MM.1S (cell line): ENCODE measurements at regions not wholly inside any gene's neighbourhood (a gene's known extent, or its start where the extent isn't known, plus 50 kb on each side); places are given as distances from the start of the nearest gene placed in this dataset.

ENCODE experiments used
- DNase-seq: peaks from one replicate; pipeline ENCODE4 v3.0.0-alpha.2; 2015
- H2AFZ ChIP-seq: fragments of 300-600 bp; sonication (generic); 2 replicates; pipeline ENCODE4 v1.6.0; 2016; ENCODE audit warnings: antibody characterized with exemption, low read length
- H3F3A ChIP-seq: fragments of 300-600 bp; sonication (generic); 2 replicates; pipeline ENCODE4 v1.6.1; 2016; ENCODE audit warnings: mild to moderate bottlenecking, antibody characterized with exemption, low read length, moderate library complexity, mixed read lengths; ENCODE audit not compliant: insufficient read depth
- H3K27ac ChIP-seq: fragments of 300-600 bp; sonication (generic); 2 replicates; pipeline ENCODE4 v1.5.1; 2016; ENCODE audit warnings: mild to moderate bottlenecking, low read length
- H3K27me3 ChIP-seq: fragments of 300-600 bp; sonication (generic); replicated peaks from 2 replicates; pipeline ENCODE4 v1.6.0; 2016; ENCODE audit warnings: low read length; ENCODE audit not compliant: insufficient read depth
- H3K36me3 ChIP-seq: fragments of 300-600 bp; sonication (generic); replicated peaks from 2 replicates; pipeline ENCODE4 v1.6.1; 2016; ENCODE audit warnings: mild to moderate bottlenecking, low read length, mixed read lengths; ENCODE audit not compliant: insufficient read depth
- H3K4me1 ChIP-seq: fragments of 300-600 bp; sonication (generic); 2 replicates; pipeline ENCODE4 v1.6.1; 2016; ENCODE audit warnings: low read length, mixed read lengths
- H3K4me2 ChIP-seq: fragments of 300-600 bp; sonication (generic); 2 replicates; pipeline ENCODE4 v1.6.0; 2016; ENCODE audit warnings: low read depth, low read length
- H3K4me3 ChIP-seq: fragments of 300-600 bp; sonication (generic); 2 replicates; pipeline ENCODE4 v1.5.1; 2016; ENCODE audit warnings: low read length, mixed read lengths
- H3K79me2 ChIP-seq: fragments of 300-600 bp; sonication (generic); 2 replicates; pipeline ENCODE4 v1.6.1; 2016; ENCODE audit warnings: mixed run types, low read length, mixed read lengths
- H3K9ac ChIP-seq: fragments of 300-600 bp; sonication (generic); 2 replicates; pipeline ENCODE4 v1.6.1; 2016; ENCODE audit warnings: low read length, mixed read lengths
- H3K9me2 ChIP-seq: fragments of 300-600 bp; sonication (generic); replicated peaks from 2 replicates; pipeline ENCODE4 v1.6.1; 2016; ENCODE audit warnings: mild to moderate bottlenecking, low read length, mixed read lengths; ENCODE audit not compliant: insufficient read depth
- H3K9me3 ChIP-seq: fragments of 300-600 bp; sonication (generic); replicated peaks from 2 replicates; pipeline ENCODE4 v1.6.1; 2016; ENCODE audit warnings: mild to moderate bottlenecking, low read length, mixed read lengths; ENCODE audit not compliant: insufficient read depth
- H4K20me1 ChIP-seq: fragments of 300-600 bp; sonication (generic); 2 replicates; pipeline ENCODE4 v1.6.1; 2016; ENCODE audit warnings: mild to moderate bottlenecking, low read length, moderate library complexity, mixed read lengths; ENCODE audit not compliant: insufficient read depth
- EZH2 ChIP-seq: fragments of 300-600 bp; sonication (generic); optimal IDR thresholded peaks from 2 replicates; pipeline ENCODE3; 2017; ENCODE audit warnings: low read depth, mild to moderate bottlenecking, antibody characterized with exemption, low read length, mixed read lengths
- EZH2phosphoT487 ChIP-seq: fragments of 300-600 bp; sonication (generic); IDR thresholded peaks from 2 replicates; pipeline ENCODE4 v1.6.1; 2018; ENCODE audit warnings: antibody characterized with exemption, low read length
- TF ChIP-seq, protein P1 (sequence below): fragments of 300-600 bp; sonication (generic); IDR thresholded peaks from 2 replicates; pipeline ENCODE4 v1.5.1; 2016; ENCODE audit warnings: antibody characterized with exemption, low read length, mixed read lengths

DNA sequence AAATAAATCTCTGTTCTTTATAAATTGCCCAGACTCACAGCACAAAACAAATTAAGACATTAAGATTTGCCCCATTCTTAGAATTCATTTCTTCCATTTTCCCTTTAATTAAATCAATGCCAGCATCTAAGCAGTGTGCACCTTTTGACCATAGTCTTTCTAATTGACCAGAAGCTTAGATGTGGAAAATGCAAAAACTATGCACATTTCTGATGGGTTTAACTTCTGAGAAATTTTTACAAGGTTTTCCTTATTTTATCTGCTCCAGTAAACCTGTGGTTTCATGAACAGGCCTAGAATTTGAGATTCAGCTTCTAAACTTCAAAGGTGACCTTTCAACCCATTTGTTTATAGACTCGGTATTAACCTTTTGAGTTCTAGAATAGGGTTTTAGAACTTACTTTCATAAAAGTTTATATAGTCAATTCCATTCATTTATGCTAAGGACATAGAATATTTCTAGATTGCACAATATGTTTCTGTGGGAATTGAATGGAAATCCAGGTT, 437.8 kb upstream of the HSF2 start:
- Histone ChIP-seq H3K9ac (no peak overlapping the region), H3K9me2 (no peaks in the 10 kb centered on the region), H3K4me1 (no peaks in the 10 kb centered on the region), H3K4me2 (no peak overlapping the region), H3K27me3 (no peaks in the 10 kb centered on the region), H3K79me2 (no peaks in the 10 kb centered on the region), H3K36me3 (no peaks in the 10 kb centered on the region), H4K20me1 (no peaks in the 10 kb centered on the region), H2AFZ (no peak overlapping the region), H3K9me3 (no peaks in the 10 kb centered on the region), H3F3A (no peaks in the 10 kb centered on the region), H3K27ac (no peak overlapping the region), H3K4me3 (no peak overlapping the region)
- TF ChIP-seq EZH2phosphoT487 (no peak), EZH2 (no peak)
- TF ChIP-seq, protein P1, sequence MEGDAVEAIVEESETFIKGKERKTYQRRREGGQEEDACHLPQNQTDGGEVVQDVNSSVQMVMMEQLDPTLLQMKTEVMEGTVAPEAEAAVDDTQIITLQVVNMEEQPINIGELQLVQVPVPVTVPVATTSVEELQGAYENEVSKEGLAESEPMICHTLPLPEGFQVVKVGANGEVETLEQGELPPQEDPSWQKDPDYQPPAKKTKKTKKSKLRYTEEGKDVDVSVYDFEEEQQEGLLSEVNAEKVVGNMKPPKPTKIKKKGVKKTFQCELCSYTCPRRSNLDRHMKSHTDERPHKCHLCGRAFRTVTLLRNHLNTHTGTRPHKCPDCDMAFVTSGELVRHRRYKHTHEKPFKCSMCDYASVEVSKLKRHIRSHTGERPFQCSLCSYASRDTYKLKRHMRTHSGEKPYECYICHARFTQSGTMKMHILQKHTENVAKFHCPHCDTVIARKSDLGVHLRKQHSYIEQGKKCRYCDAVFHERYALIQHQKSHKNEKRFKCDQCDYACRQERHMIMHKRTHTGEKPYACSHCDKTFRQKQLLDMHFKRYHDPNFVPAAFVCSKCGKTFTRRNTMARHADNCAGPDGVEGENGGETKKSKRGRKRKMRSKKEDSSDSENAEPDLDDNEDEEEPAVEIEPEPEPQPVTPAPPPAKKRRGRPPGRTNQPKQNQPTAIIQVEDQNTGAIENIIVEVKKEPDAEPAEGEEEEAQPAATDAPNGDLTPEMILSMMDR = no peak
- DNase-seq = no peak

DNA sequence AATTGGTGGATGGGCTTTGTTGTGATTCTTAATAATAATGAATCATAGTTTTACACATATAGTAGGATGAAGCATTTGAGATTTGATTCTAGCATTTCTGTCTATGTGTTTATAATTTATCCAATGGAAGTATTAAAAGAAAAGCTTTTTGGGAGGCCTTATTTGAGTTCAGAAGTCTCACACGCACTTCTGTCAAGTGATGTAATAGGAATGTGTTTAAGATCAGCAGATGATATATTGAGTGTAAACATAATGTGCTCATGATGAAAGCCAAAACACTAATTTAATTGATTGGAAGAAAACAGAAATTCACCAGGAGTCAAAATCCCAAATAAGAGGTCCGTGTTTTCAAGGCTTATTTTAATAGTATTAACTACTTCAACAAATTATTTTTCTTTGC, 435.6 kb upstream of the HSF2 start:
- Histone ChIP-seq H4K20me1 (no peaks in the 10 kb centered on the region), H3F3A (no peaks in the 10 kb centered on the region), H3K4me2 (no peak overlapping the region), H2AFZ (no peak overlapping the region), H3K36me3 (no peaks in the 10 kb centered on the region), H3K9me3 (no peaks in the 10 kb centered on the region), H3K79me2 (no peaks in the 10 kb centered on the region), H3K9ac (no peak overlapping the region), H3K9me2 (no peaks in the 10 kb centered on the region), H3K4me3 (no peak overlapping the region), H3K4me1 (no peaks in the 10 kb centered on the region), H3K27ac (no peak overlapping the region), H3K27me3 (no peaks in the 10 kb centered on the region)
- TF ChIP-seq, protein P1 = no peak
- TF ChIP-seq EZH2phosphoT487 (no peak), EZH2 (no peak)
- no peak for DNase-seq

DNA sequence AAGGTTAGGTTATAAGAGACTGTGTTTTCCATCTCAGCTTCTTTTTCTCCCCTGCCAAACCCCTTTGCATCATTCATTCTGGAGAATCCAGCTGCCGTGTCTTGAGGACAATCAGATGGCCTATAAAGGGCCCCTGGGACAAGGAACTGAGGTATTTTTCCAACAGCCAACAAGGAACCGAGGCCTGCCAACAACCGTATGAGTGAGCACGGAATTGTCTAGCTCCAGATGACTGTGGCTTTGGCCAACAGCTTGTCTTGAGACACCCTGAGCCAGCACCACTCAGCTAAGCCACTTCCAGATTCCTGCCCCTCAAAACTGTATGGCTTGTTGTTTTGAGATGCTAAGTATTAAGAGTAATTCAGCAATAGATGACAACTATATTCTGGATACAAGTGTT, 433.7 kb upstream of the HSF2 start:
- H3F3A ChIP-seq = no peaks in the 10 kb centered on the region
- no peaks in the 10 kb centered on the region for H3K36me3 ChIP-seq
- H3K79me2 ChIP-seq = no peaks in the 10 kb centered on the region
- no peaks in the 10 kb centered on the region for H3K9me3 ChIP-seq
- no peaks in the 10 kb centered on the region for H3K9me2 ChIP-seq
- H3K4me3 ChIP-seq = no peak overlapping the region
- H3K27me3 ChIP-seq = no peaks in the 10 kb centered on the region
- no peaks in the 10 kb centered on the region for H4K20me1 ChIP-seq
- no peak overlapping the region for H3K27ac ChIP-seq
- no peak overlapping the region for H3K9ac ChIP-seq
- TF ChIP-seq, protein P1 = no peak
- TF ChIP-seq EZH2 (no peak), EZH2phosphoT487 (no peak)
- H3K4me2 ChIP-seq = no peak overlapping the region
- peaks cover 3% of the 10 kb centered on the region; the same call in 1 of the 2 replicates for H3K4me1 ChIP-seq
- H2AFZ ChIP-seq = no peak overlapping the region
- DNase-seq = no peak
